Stomach (tissue), 8 donors: ENCODE measurements at regions not wholly inside any gene's neighbourhood (a gene's known extent, or its start where the extent isn't known, plus 50 kb on each side); places are given as distances from the start of the nearest gene placed in this dataset.

Experiments used
- DNase-seq, 2 donors: peaks; one replicate each; pipeline versions ENCODE4 v3.0.0 to v3.0.0-alpha.2; 2013 to 2019
- H3K27ac ChIP-seq, 5 donors: fragments of 200-600 bp in 4 of 5; sonication (generic) in 4 of 5; one replicate each; pipeline ENCODE4 v1.5.1; 2013 to 2019; ENCODE audit warnings: mild to moderate bottlenecking in 1 of 5, moderate library complexity in 1 of 5
- H3K27me3 ChIP-seq, 3 donors: fragments of 200-600 bp; sonication (generic); one replicate each; pipeline ENCODE4 v1.5.1; 2017 to 2019; ENCODE audit warnings: mixed run types in 1 of 3
- H3K36me3 ChIP-seq, 4 donors: fragments of 200-600 bp; sonication (generic); 1 replicate in 3 of 4; 2 replicates in 1 of 4; pipeline ENCODE4 v1.5.1; 2016 to 2019
- H3K4me1 ChIP-seq, 4 donors: fragments of 200-600 bp; sonication (generic); one replicate each; pipeline ENCODE4 v1.5.1; 2016 to 2019
- H3K4me3 ChIP-seq, 4 donors: fragments of 200-600 bp; sonication (generic) in 3 of 4; one replicate each; pipeline ENCODE4 v1.5.1; 2016 to 2019; ENCODE audit warnings: mild to moderate bottlenecking in 1 of 4
- H3K9me3 ChIP-seq, 4 donors: fragments of 200-600 bp; sonication (generic); one replicate each; pipeline ENCODE4 v1.5.1; 2016 to 2019
- EP300 ChIP-seq: sonication (generic); formaldehyde crosslinking; IDR thresholded peaks from one replicate; pipeline ENCODE4 v1.6.1; 2017; ENCODE audit warnings: antibody characterized with exemption
- POLR2A ChIP-seq, 4 donors: fragments of 450-650 bp; IDR thresholded peaks; one replicate each; pipeline ENCODE4 v1.6.1; 2016; ENCODE audit warnings: antibody characterized with exemption in 4 of 4, control low read depth in 2 of 4, mild to moderate bottlenecking in 1 of 4, moderate library complexity in 1 of 4
- POLR2AphosphoS5 ChIP-seq, 3 donors: sonication (generic); formaldehyde crosslinking; IDR thresholded peaks; one replicate each; pipeline ENCODE4 v1.6.1; 2016; ENCODE audit warnings: antibody characterized with exemption in 3 of 3
- WGBS, 5 donors: extraction: QIAGEN DNeasy Blood & Tissue Kit in 3 of 5; methylation state at CpG; one replicate each; pipeline versions ENCODE4 v1.1.5 to v1.1.7; 2013 to 2018; 5-methylcytosine and 5-hydroxymethylcytosine counted together
- intact Hi-C: fragments of 100-400 bp; cut with DNase I; formaldehyde crosslinking; loops from one replicate; pipeline ENCODE4 v1.15.1; 2023; ENCODE audit warnings: low total_unique reads
- small RNA-seq, 4 donors: library from RNA; depleted of rRNA; stranded (forward); fragments of <200 nt; gene quantifications; one replicate each; pipeline ENCODE3, GENCODE V24; 2016
- TF ChIP-seq, protein P1 (sequence below), 7 experiments: fragments of 450-650 bp in 4 of 7; fragments of 200-600 bp in 3 of 7; sonication (generic) in 3 of 7; IDR thresholded peaks; one replicate each; pipeline ENCODE4 v1.5.1; 2016 to 2019; ENCODE audit warnings: antibody characterized with exemption in 7 of 7, control low read depth in 2 of 7, mild to moderate bottlenecking in 1 of 7
- donor health status: healthy with polysubstance abuse.
- donor health status: Bipolar disorder and iron deficiency.
- donor health status: healthy.

DNA sequence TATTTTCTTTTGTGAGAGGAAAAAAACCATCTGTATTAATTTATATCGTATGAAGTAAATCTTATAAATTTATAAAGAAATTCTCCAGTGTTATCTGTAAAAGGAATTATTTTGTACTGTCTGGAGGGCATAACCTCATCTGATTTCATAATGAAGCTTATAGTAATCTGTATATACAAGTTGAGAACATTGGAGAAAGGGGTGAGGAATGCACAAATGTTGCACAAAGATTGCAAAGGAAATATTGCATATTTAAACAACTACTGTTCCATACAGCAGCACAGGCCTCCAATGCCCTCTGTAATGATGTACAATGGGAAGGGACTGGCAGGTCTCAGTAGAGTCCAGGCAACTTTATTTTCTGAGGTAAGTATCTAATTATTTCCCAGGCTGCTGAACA, 50.8 kb upstream of the KCNJ16 start:
- peaks cover 0 to 10% (median 0%) of the 10 kb centered on the region in 4 donors for H3K4me1 ChIP-seq
- H3K36me3 ChIP-seq, result no peaks in the 10 kb centered on the region
- H3K9me3 ChIP-seq, result no peaks in the 10 kb centered on the region
- WGBS, 5 donors, result 93 to 99% (median 98%) methylated on average over 1 of the region's 1 CpG
- H3K27me3 ChIP-seq, result no peaks in the 10 kb centered on the region
- intact Hi-C loops, result no loop called here
- H3K4me3 ChIP-seq, result no peak overlapping the region
- no peak overlapping the region for H3K27ac ChIP-seq
- DNase-seq, result no peak
- TF ChIP-seq EP300, result no peak
- TF ChIP-seq POLR2A (IDR thresholded peaks at IDR 0.05), result no peak
- TF ChIP-seq, protein P1, sequence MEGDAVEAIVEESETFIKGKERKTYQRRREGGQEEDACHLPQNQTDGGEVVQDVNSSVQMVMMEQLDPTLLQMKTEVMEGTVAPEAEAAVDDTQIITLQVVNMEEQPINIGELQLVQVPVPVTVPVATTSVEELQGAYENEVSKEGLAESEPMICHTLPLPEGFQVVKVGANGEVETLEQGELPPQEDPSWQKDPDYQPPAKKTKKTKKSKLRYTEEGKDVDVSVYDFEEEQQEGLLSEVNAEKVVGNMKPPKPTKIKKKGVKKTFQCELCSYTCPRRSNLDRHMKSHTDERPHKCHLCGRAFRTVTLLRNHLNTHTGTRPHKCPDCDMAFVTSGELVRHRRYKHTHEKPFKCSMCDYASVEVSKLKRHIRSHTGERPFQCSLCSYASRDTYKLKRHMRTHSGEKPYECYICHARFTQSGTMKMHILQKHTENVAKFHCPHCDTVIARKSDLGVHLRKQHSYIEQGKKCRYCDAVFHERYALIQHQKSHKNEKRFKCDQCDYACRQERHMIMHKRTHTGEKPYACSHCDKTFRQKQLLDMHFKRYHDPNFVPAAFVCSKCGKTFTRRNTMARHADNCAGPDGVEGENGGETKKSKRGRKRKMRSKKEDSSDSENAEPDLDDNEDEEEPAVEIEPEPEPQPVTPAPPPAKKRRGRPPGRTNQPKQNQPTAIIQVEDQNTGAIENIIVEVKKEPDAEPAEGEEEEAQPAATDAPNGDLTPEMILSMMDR (IDR thresholded peaks at IDR 0.05), result no peak
- TF ChIP-seq POLR2AphosphoS5 (IDR thresholded peaks at IDR 0.05), result no peak

Small RNA genes in the stretch of these regions (small RNA-seq; reads per million reads assigned to genes)
- 0 reads per million in 4 donors for gene AC002545.1
- 0 reads per million in 4 donors for gene RF00019
